Testis (tissue), 2 donors: ENCODE measurements at regions not wholly inside any gene's neighbourhood (a gene's known extent, or its start where the extent isn't known, plus 50 kb on each side); places are given as distances from the start of the nearest gene placed in this dataset.

Experiments used
- DNase-seq: peaks from one replicate; pipeline ENCODE4 v3.0.0-alpha.2; 2019
- H3K27ac ChIP-seq, 2 donors: fragments of 200-600 bp; sonication (generic); one replicate each; pipeline ENCODE4 v1.5.1; 2019
- H3K27me3 ChIP-seq: fragments of 200-600 bp; sonication (generic); one replicate; pipeline ENCODE4 v1.5.1; 2019
- H3K36me3 ChIP-seq: fragments of 200-600 bp; sonication (generic); one replicate; pipeline ENCODE4 v1.5.1; 2017; ENCODE audit warnings: low read depth; ENCODE audit errors: missing control alignments
- H3K4me1 ChIP-seq: fragments of 200-600 bp; sonication (generic); one replicate; pipeline ENCODE4 v1.5.1; 2019
- H3K4me3 ChIP-seq, 2 donors: fragments of 200-600 bp; sonication (generic); one replicate each; pipeline ENCODE4 v1.5.1; 2017 to 2019
- H3K9me3 ChIP-seq: fragments of 200-600 bp; sonication (generic); one replicate; pipeline ENCODE4 v1.5.1; 2017
- POLR2A ChIP-seq: fragments of 450-650 bp; IDR thresholded peaks from one replicate; pipeline ENCODE4 v1.6.1; 2017; ENCODE audit warnings: antibody characterized with exemption, mild to moderate bottlenecking, moderate library complexity
- WGBS, 2 donors: methylation state at CpG; one replicate each; pipeline ENCODE4 v1.1.5; 2018; 5-methylcytosine and 5-hydroxymethylcytosine counted together
- intact Hi-C: fragments of 100-400 bp; cut with DNase I; formaldehyde crosslinking; loops from one replicate; pipeline ENCODE4 v1.15.1; 2023; ENCODE audit warnings: low total_unique reads
- TF ChIP-seq, protein P1 (sequence below), 3 experiments: fragments of 450-650 bp in 2 of 3; fragments of 200-600 bp in 1 of 3; sonication (generic) in 1 of 3; IDR thresholded peaks; one replicate each; pipeline ENCODE4 v1.5.1; 2016 to 2019; ENCODE audit warnings: antibody characterized with exemption in 3 of 3, mild to moderate bottlenecking in 2 of 3, moderate library complexity in 1 of 3

DNA sequence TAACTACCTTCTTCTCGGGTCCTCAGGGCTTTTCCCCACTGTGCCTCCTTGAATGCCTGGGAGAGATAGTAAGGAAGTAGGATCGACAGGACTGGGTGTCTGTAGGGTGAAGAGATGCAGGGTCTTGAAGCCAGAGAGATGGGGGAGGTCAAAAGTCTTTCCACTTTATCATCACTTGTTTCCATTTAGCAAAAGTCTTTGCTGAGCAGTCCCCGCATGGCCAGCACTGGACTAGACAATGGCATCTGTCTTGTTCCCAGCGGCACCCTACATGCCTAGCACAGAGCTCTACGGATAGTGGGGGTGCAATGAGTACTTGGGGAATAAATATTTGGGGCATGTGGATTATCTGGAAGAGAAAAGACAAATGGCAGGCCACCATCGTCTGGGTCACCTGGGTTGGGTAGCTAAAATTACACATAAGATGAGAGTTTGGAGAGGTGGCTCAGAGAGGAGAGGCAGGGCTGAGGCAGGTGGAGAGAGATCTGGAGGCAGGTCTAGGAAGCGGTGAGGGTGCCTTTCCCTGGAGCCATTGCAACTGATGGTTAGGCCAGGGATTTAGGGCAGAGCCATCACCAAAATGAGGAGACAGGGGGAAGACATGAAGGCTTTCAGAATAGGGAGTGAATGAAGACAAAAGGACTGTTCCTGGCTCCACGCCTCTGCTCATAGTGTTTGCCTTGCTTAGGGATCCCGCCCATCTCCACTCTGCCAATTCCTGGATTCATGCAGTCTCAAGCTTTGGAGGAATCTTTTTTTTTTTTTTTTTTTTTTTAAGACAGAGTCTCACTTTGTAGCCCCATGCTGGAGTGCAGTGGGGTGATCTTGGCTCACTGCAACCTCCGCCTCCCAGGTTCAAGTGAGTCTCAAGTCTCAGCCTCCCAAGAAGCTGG, 250.8 kb upstream of the KLF4 start:
- intact Hi-C loops = no loop called here
- no peaks in the 10 kb centered on the region for H3K9me3 ChIP-seq
- TF ChIP-seq, protein P1, sequence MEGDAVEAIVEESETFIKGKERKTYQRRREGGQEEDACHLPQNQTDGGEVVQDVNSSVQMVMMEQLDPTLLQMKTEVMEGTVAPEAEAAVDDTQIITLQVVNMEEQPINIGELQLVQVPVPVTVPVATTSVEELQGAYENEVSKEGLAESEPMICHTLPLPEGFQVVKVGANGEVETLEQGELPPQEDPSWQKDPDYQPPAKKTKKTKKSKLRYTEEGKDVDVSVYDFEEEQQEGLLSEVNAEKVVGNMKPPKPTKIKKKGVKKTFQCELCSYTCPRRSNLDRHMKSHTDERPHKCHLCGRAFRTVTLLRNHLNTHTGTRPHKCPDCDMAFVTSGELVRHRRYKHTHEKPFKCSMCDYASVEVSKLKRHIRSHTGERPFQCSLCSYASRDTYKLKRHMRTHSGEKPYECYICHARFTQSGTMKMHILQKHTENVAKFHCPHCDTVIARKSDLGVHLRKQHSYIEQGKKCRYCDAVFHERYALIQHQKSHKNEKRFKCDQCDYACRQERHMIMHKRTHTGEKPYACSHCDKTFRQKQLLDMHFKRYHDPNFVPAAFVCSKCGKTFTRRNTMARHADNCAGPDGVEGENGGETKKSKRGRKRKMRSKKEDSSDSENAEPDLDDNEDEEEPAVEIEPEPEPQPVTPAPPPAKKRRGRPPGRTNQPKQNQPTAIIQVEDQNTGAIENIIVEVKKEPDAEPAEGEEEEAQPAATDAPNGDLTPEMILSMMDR (IDR thresholded peaks at IDR 0.05) = no peak
- no peak for TF ChIP-seq POLR2A
- DNase-seq = peak; percentile 90
- no peak overlapping the region for H3K4me3 ChIP-seq
- no peaks in the 10 kb centered on the region for H3K36me3 ChIP-seq
- H3K4me1 ChIP-seq = peaks cover 25% of the 10 kb centered on the region
- H3K27me3 ChIP-seq = no peaks in the 10 kb centered on the region
- 60 to 66% methylated on average over 9 to 10 of the region's 10 CpGs for WGBS, 2 donors
- peak overlapping the region in 1 of 2 donors; percentile 73 for H3K27ac ChIP-seq

DNA sequence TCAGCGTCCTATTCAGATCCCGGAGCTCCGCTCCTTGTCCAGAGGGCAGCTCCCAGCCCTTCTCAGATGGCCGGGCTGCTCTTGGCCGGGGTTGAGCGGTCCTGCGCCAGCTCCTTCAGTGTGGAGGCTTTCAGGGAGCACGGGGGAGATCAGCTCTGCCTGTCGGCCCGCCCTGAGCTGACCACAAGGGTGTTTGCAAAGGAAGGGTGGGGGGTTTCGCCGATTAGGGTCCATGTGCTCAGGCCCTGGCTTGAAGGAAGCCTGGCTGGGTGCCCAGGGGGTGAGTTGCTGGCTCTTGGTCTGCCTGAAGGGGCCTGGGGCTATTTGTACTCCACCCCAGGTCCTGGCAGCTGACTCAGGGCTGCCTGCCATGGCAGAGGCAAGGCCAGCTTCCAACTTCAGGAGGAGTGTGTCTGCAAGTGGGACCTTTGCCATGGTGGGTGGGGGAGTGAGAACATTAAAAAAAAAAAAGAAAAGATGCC, 250.1 kb upstream of the KLF4 start:
- Histone ChIP-seq H3K9me3 (no peaks in the 10 kb centered on the region), H3K27me3 (no peaks in the 10 kb centered on the region), H3K4me1 (peaks cover 26% of the 10 kb centered on the region), H3K27ac (peak overlapping the region; percentile 47 to 73), H3K4me3 (no peak overlapping the region), H3K36me3 (no peaks in the 10 kb centered on the region)
- TF ChIP-seq, protein P1 (IDR thresholded peaks at IDR 0.05) = no peak
- no peak for TF ChIP-seq POLR2A
- WGBS, 2 donors = 54 to 69% methylated on average over 5 to 12 of the region's 12 CpGs
- DNase-seq = peak; percentile 71
- intact Hi-C loops = no loop called here

DNA sequence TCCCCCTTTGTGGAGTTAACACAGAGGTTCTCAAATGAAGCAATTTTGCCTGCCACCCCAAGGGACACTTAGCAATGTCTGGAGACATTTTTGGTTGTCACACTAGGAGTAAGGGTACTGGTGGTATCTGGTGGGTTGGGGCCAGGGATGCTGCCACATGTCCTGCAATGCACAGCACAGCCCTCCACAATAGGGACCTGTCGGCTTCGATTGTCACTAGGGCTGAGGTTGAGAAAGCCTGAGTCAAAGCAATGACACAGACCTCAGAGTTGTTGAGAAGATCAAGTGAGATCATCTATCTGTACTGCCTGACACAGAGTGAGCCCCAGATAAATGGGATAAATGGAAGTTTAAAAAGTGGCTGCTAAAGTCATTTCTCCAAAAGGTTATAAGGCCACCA, 249.2 kb upstream of the KLF4 start:
- DNase-seq = no peak
- intact Hi-C loops = no loop called here
- peaks cover 27% of the 10 kb centered on the region for H3K4me1 ChIP-seq
- WGBS, 2 donors = 98 to 100% methylated on average over 2 of the region's 2 CpGs
- H3K9me3 ChIP-seq = no peaks in the 10 kb centered on the region
- no peaks in the 10 kb centered on the region for H3K27me3 ChIP-seq
- H3K36me3 ChIP-seq = no peaks in the 10 kb centered on the region
- H3K27ac ChIP-seq = peak overlapping the region; percentile 59 to 73
- no peak overlapping the region for H3K4me3 ChIP-seq
- TF ChIP-seq POLR2A = no peak
- TF ChIP-seq, protein P1 (IDR thresholded peaks at IDR 0.05) = no peak

DNA sequence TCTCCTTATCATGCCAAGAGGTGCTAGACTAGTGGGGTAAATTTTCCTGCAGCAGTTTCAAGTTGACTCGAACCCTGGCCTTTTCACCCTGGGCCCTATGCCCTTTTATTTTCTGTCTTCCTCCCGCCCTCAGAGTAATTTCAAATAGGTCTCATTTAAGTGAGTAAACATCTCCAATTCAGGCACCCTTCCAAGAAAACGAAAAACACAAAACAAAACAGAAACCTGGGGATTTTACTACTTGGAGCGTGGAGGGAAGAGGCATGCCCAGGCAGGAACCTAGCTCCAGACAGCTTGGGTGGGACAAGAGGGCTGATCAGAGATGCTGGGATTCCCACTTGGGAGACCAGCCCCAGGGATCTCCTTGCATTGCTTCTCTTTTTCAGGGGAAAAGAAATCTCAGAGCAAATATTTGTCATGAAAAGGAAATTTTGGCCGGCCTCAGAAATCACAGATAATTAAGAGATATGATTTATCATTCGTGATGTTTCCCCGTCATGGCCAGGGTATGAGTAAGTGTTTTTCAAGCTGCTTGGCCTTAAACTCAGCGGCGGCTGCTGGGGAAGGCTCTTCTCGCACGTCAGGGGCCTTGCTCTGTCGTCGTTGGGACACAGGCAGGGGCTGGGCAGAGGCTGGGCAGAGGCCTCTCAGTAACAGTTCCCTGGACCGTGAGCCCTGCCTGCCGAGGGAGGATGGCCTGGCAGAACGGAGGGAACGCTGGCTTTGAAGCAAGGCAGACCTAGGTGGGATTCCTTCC, 248.6 kb upstream of the KLF4 start:
- Histone ChIP-seq H3K27ac (peak overlapping the region; percentile 59 to 73), H3K36me3 (no peaks in the 10 kb centered on the region), H3K4me3 (no peak overlapping the region), H3K27me3 (no peaks in the 10 kb centered on the region), H3K9me3 (no peaks in the 10 kb centered on the region), H3K4me1 (peaks cover 32% of the 10 kb centered on the region)
- no peak for TF ChIP-seq POLR2A
- TF ChIP-seq, protein P1 (IDR thresholded peaks at IDR 0.05) = no peak
- peak; percentile 25 for DNase-seq
- intact Hi-C loops = no loop called here
- WGBS, 2 donors = 52 to 65% methylated on average over 13 to 17 of the region's 17 CpGs
